Renal pelvis (tissue), 1 donor: ENCODE measurements at regions not wholly inside any gene's neighbourhood (a gene's known extent, or its start where the extent isn't known, plus 50 kb on each side); places are given as distances from the start of the nearest gene placed in this dataset.
"Not testable (repeated sequence)": the region's sequence is repeated elsewhere in the genome, so short reads cannot be mapped to it uniquely, and the experiment has no call there.

ENCODE experiments used
- DNase-seq: peaks from one replicate; pipeline ENCODE4 v3.0.0-alpha.2; 2013

- DNase-seq = no peak
Observed at GRCh38 chr14:101246894-101247841, 314.1 kb upstream of the DIO3 start.

- no peak for DNase-seq
Observed at GRCh38 chr14:101247842-101248725, 313.2 kb upstream of the DIO3 start.

- no peak for DNase-seq
Observed at GRCh38 chr14:101248840-101249675, 312.2 kb upstream of the DIO3 start.

- DNase-seq = no peak
Observed at GRCh38 chr14:101249676-101250036, 311.6 kb upstream of the DIO3 start.

GRCh38 chr14:101250336-101250947 lies 310.9 kb upstream of the DIO3 start:
- no peak for DNase-seq

- DNase-seq = no peak
Observed at GRCh38 chr14:101250948-101251811, 310.1 kb upstream of the DIO3 start.

GRCh38 chr14:101251812-101252442 lies 309.4 kb upstream of the DIO3 start:
- no peak for DNase-seq

GRCh38 chr14:101252443-101253214 lies 308.7 kb upstream of the DIO3 start:
- no peak for DNase-seq

- DNase-seq = no peak
Observed at GRCh38 chr14:101253948-101254347, 307.3 kb upstream of the DIO3 start.

- DNase-seq = no peak
Observed at GRCh38 chr14:101254805-101255764, 306.2 kb upstream of the DIO3 start.

- DNase-seq = no peak
Observed at GRCh38 chr14:101255765-101256125, 305.6 kb upstream of the DIO3 start.

GRCh38 chr14:101256266-101256665 lies 305.0 kb upstream of the DIO3 start:
- DNase-seq = no peak

- no peak for DNase-seq
Observed at GRCh38 chr14:101257551-101257950, 303.7 kb upstream of the DIO3 start.

- DNase-seq = no peak
Observed at GRCh38 chr14:101259748-101260147, 301.5 kb upstream of the DIO3 start.

GRCh38 chr14:101266441-101266840 lies 294.9 kb upstream of the DIO3 start:
- not testable (repeated sequence) for DNase-seq

- DNase-seq = no peak
Observed at GRCh38 chr14:101273091-101273490, 288.2 kb upstream of the DIO3 start.

GRCh38 chr14:101276309-101277091 lies 284.8 kb upstream of the DIO3 start:
- DNase-seq = no peak
